EL (cell line): ENCODE measurements at regions not wholly inside any gene's neighbourhood (a gene's known extent, or its start where the extent isn't known, plus 50 kb on each side); places are given as distances from the start of the nearest gene placed in this dataset.
"Not testable (repeated sequence)": the region's sequence is repeated elsewhere in the genome, so short reads cannot be mapped to it uniquely, and the experiment has no call there.

Experiments
- DNase-seq: peaks from one replicate; pipeline ENCODE4 v3.0.0-alpha.2; 2016

DNA sequence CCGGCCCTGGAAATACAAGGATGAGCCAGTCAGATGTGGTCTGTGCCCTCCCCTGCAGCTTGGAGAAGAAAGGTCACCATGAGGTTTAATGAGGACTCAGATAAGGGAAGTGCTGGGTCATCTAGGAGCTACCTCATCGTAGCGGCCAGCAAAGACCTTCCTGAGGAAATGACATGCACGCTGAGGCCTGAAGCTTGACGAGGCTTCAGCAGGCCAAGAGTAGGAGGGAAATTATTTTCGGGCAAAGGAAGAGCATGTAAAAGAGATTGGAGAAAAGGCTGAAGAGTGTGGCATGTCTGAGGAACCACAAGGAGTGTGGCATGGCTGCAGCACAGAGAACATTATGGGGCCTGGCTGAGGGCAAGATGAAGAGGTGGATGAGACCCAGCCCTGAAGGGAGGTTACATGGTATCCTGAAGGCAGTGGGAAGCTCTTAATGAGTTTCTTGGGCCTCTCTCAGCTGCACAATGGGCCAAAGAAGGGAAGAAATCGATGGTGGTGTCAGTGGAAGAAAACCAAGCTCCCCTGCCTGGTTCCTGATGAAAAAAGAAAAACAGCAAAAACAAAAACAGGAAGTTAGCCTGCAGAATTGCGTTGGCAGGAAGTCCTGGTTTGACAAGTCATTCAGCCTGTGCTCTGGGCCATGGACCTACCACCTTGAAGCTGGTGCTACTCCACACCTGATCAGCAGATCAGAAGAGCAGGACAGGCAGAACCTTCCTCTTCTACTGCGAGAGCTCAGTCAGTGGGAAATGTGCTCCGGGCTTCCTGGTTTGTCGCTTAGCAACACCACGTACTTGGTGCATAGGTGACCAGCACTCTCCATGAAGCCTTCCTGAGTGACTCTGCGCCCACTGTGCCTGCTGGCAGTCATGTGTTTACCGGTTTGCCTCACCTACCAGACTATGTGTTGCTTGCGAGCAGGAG, 134.5 kb upstream of the KLF3 start:
- no peak for DNase-seq

DNA sequence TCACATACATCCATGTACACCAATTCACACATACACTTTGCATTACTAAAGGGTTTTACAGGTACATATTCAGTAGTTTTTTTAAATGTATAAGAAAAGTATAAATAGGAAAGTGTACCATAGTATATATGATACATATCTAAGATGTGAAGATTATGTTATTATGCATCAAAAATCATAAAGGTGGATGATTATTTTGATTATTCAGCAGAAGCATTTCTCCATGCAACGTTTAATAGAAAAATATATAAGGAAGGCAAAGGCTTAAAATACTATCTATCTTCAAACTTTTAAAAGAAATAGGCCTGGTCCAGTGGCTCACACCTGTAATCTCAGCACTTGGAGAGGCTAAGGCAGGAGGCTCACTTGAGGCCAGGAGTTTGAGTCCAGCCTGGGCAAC, 133.5 kb upstream of the KLF3 start:
- no peak for DNase-seq

DNA sequence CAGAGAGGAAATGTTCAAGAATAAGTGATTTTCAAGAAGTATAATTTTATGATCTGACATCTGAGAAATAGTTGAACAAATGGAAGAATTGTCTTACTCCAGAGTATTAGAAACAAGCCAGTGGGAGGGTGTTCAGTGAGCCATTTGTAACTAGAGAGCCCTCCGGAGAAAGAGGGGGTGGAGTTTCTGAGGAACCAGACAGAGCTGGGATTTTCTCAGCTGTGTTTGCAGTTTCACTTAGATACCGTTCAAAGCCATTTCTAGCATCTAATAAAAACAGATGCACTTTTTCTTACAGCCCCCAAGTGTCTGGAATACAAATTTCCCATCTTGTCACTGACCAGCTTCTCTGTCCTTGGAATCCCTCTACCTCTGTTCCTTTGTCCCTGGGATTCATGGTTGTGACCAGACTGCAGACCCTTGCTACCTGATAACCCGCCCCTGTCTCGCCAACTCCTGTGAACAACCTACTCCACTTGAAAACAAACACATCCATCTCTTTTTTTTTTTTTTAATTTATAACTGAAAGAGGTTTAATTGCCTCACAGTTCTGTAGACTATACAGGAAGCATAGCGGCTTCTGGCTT, 132.8 kb upstream of the KLF3 start:
- DNase-seq, result peak; percentile 2

DNA sequence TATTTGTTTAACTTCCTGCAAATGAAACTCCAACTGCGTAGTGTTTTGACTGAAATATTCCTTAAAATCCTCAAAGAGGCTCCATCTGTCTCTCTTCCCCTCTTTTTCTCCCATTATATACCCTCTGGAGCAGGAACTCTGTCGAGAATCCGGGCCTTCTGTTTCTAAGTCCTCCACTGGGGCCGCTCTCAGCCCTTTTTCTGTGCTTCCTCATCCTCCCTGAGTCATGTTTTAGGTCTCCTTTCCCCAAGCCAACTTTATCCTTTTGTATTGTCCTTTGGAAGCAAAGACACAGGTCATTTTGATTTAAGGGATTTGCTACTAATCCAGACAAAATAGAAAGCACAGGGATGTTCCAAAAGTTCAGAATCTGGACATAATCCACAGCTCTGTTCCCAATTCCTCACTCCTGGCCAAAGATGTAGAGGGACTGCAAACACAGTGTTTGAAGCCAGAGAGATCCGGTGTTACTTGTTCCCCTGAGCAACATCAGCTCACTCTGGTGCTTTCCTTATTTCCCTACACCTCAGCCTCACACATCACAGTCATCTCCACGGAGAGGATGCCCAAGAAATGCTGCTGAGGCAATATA, 131.0 kb upstream of the KLF3 start:
- no peak for DNase-seq

DNA sequence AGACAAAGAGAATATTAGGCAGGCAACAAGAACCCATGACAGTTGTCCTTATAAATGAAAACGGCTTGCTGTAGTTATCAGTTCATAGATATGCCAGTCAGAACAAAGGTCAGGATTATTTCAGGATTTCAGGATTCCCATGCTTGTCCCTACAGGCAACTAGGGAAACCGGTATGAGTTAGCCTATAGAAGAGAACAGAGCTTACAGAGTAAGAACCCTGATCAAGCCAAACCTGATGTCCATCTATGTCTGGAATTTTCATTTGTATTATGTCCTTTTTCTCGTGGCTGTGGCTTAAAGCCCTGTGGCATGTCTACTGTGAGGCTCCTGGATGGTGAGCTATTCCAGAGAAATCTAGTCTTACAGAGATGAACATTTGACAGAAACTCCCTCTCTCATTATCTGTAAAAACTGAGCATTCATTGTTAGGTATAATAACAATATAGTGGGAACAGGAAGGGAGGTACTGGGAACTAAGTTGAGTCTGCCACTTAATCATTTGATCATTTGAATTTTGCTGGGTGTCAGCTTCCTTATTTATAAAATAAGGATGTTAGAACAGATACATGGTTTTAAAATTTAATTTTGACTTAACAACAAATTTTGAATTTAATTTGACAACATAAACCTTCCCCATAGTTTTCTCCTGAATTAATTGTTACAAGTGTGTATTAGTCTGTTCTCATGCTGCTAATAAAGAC, 129.5 kb upstream of the KLF3 start:
- no peak for DNase-seq

DNA sequence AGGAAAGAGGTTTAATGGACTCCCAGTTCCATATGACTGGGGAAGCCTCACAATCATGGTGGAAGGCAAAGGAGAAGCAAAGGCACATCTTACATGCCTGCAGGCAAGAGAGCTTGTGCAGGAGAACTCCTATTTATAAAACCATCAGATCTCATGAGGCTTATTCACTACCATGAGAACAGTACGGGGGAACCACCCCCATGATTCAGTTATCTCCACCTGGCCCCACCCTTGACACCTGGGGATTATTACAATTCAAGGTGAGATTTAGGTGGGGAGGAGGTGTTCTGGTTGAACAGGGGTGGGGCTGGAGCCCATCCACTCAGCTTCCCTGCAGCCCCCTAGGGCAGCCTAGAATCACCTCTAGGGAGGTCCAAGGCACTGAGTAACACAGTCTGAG, 128.9 kb upstream of the KLF3 start:
- not testable (repeated sequence) for DNase-seq

DNA sequence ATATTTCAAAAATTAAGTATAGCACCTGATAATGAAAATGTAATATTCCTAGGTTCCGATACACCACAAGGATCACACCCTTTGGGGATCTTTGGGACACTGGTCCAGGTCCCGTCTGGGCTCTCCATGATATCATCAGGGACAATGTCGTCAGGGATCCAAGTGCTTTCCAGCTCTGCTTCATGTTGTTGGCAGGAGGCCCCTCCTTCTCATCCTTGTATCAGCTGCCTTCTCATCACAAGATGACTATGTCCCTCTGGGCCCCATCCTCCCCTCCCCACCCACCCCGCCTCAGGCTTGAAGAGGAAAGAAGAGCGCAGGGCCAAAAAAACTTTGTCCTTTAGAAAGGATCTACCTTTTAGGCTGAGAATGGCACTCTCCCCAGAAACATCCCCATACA, 128.3 kb upstream of the KLF3 start:
- no peak for DNase-seq

DNA sequence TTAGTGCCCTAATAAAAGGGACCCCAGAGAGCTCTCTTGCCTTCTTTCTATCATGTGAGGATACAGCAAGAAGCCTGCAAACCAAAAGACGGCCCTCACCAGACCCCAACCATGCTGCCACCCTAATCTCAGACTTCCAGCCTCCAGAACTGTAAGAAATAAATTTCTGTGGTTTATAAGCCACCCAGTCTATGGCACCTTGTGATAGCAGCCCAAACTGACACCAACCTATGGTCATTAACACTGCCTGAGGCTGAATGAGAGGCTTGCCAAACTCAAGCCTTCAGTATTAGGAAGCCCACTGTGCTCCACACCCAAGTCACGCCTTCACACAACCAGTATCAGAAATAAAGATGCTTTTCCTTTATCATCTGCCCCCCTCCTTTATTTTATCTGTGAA, 127.3 kb upstream of the KLF3 start:
- no peak for DNase-seq

DNA sequence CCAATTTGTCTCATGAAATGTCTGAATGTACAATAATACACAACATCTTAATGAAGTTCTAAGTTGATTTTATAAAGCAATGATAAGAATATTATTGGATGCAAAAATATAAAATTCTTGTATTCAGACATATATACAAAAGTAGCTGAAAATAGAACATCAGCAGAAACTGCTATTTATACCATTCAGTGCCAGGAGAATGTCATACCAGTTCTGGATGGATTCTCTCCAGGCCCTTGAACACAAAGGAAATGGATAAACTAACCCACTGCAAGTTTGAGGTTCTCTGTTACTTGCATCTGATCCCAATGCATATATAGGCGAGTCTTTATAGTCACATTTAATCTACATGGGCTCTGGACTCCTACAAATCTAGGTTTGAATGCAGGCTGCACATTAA, 126.3 kb upstream of the KLF3 start:
- no peak for DNase-seq

DNA sequence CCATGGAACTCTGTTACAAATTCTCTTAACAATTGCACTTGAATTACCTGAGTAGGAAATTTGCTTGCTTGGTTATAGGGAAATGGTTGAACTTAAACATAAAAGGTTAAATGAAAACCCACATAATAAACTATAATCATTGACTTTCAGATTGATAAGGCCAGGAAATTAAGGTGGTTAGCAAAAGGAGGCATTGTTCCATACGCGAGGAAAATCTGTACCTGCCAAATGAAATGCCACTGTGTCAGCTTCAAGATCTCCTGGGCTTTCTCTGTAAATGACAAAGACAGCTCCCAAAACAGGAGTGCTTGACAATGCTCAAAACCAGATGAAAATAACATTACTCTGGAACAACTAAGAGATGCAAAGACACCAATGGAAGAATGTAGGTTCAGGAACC, 125.5 kb upstream of the KLF3 start:
- no peak for DNase-seq

DNA sequence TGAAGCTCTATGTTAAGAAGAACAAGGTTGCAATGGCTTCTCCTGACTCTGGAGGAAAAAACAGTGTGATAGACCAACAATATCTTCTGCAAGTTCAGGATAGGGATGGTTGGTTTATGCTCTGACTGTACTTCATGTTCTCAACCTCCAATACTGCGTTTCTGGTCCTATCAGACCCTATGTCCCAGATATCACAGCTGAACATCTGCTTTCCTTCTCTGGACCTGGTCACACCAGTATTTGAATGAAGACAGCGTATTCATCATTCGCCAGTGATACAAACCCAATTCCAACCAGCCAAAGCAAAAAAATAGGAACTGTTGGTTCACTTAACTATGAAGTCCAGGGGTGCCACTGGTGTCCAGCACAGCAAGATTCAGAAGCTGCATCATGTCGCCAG, 124.5 kb upstream of the KLF3 start:
- no peak for DNase-seq

DNA sequence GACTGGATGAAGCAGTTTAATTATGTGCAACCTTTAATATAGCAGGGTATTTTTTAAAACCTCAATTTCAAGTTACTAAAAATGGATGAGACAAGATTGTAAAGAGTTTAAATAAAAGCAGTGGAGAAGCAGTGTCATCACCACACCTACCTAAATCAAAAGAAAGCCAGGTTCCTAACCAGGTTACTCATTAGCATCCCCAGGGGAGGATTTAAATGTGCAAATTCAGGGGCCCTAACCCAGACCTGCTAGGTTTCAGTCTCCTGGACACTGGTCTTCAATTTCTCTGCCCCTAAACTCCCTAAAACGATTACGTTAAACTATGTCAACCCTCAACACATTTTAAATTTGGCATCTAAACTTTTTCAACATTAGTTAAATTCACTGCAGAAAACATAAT, 116.9 kb upstream of the KLF3 start:
- DNase-seq, result no peak

DNA sequence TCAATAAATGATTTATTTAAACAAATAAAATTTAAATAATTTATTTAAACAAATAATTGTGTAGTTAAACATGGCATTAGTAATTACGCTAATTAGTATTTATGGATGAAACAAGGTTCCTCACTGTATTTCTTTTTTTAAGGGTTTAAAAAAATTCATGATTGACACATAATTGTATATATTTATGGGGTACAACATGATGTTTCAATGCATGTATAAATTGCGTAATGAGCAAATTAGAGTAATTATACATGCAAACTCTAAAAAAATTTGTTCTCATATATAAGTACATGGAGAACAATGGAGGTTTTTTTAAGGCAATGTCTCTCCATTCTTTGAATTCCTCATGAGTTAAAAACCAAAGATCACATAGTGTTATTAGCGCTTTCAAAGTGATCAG, 115.7 kb upstream of the KLF3 start:
- no peak for DNase-seq

DNA sequence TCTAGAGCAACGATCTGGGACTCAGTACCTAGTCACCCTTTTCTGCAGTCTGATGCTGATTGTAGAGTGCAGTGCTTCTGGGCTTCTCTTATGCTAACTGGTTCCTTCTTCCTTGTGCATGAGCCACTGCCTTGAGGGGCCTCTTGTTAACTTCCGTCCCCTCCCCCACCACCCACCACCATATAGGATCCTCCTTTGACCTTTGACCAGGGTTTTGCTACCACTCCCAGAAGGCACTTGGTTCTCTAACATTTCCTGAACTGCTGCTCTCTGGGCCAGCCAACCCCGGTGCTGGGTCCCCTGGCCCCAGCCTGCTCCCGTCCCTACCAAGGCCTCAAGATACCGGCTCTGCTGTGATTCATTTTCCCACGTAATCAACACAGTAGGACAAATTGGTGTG, 104.6 kb upstream of the KLF3 start:
- DNase-seq, result no peak

DNA sequence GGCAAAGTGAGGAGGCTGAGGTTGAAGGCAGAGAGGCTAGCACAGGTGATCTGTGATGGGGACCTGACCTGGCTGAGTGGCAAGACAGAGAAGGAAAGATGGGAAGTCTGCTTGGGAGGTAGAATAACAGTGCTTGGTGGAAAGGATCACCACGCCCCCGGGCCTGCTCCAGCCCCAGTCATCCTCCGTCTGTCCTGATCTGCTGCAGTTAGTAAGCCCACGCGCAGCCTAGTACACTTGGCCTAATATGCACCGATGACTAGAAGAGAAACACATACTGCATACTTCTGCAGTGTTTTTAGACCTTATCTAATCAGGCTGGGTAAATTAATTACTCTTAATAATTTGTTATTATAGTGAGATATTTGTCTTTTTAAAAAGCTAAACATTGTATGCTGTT, 103.7 kb upstream of the KLF3 start:
- DNase-seq, result no peak

DNA sequence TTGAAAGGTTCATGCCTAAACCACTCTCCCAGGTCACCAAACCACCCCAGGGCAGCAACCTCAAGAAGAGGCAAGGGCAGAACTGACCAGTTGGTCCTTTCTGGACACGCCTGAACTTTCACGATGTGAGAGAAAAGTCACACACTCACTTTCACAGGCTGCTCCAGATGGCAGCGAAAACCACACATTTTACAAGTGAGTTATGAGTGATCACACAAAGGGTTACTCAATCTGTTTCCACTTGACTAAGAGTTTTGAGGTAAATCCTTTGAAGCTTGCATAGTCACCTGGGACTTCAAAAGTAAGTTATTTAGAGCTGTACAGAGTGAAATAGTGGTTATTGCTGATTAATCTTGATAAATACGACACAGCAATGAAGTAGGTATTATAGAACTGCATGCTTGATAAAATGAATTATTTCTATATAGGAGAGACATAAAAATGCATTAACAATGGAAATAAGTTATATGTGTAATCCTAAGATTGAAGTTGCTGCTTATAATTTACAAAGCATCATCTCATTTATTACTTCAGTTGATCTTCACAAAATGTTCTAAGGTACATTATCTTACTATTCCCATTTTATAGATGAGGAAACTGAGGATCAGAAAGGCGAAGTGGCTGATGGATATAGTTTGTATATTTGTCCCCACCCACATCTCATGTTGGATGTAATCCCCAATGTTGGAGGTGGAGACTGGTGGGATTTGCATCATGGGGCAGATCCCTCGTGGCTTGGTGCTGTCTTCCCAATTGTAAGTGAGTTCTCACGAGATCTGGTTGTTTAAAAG, 103.0 kb upstream of the KLF3 start:
- no peak for DNase-seq

DNA sequence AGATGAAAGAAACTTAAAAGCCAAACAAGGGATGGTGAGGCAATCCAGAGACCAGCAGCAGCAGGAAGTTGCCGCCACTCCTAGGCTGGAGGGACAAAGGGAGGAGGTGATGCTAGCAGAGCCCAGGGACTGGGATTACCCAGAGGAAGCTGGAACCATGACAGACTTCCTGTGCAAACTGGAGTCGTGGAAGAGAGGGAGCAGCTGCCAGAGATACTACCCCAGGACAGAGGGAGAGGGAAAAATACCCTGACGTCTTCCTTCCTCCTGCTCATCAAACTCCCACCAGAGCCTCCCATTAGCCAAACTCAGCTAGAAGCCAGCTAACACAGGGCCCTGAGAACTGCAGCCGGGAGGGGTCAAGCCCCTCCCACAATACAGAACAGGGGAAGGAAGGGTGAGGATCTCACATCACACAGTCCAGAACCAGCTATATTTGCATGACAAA, 101.2 kb upstream of the KLF3 start:
- peak; percentile 8 for DNase-seq

DNA sequence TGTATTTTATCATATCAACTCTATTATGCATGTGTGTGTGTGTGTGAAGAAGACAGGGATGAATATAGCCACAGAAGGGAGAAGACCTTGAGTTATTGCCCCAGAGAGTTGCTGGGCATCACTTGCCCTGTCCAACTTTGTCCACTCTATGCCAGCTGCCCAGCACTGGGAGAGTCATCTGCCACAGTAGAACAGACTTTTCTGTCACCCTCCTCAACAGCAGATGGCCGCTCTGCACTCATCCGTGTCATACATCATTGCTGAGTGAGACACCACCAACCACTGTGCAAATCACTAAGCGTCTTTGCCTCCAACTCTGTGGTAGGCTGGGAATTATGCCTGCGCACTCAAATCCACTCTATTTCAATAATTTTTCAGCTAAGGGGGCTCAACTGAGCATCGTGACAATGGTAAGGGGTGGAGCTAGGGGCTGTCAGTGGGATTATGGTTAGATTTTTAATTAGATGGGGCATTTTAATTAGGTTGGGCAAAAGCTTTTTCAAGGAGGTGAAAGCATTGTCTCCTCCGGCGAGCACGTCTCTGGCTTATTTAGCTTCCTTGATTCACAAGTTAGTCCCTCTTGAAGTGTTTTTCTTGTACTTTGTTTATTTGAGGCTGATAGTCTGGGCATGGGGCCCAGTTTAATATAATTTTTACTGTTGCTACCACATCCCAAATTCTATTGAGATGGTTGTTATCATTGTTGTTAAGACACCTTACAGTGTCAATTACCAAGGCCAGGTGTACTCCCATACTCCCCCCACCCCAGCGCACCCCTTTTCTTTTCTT, 100.1 kb upstream of the KLF3 start:
- no peak for DNase-seq

DNA sequence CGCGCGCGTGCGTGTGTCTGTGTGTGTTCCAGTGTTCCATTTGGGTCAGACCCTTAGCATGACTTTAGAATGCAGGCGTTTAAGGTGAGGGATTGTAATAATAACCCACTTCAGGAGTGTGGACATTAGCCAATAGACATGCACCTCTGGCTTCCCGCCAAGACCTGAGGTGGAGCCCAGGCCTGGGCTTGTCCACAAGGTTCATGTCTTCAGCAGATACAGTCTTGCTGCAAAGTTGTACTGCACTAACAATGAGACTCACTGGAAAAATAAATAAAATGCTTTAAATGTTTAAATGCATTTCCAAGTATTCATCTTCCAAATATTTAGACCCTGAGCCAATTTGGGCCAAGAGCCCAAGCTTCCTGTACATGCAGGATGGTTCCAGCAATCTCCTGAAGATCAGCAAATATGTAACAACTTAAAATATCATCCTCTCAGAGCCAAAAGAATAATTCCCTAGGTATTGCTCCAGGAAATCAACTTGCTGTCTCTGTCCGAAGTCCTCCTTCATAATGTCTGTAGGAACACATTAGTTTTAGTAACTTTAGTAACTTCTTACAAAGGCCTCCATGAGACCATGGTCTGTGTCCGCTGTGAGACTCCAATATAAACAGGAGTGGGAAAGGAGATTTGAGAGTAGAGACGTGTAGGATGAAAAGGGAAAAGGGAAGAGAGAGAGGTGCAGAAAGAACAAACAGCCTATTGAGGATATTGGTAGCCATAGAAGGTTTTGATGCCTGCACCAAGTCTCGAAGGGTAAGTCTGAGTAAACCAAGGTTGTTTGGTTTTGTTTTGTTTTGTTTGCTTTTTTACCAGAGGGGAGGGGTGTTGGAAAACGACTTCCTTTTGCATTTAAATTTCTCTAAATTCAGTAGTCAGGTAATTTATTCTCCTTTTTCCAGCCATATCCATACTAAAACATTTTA, 98.5 kb upstream of the KLF3 start:
- peak; percentile 52 for DNase-seq

DNA sequence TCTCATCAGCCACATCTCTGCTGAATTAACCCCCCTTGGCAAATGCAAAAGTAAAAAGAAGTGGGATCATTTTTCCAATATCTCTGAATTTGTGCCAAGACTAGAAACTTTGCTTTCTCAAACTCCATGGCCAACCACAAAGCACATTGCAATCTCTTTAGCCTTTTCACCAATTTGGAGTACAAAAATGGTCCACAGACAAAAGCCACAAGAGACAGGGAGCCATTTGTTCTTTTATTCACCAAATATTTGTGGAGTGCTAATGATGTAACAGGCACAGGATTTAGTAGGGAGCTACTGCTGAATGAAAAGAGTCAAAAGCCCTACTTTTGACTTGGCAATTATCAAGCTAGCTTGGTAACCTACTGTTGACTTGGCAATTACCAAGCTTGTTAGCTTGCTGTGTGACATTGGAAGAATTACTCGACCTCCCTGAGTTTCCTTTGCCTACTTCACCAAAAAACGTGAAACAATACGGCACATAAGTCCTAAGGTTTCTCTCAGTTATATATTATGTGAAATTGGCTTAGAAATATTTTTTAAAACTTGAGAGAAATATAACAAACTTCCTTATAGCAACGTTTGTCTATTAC, 97.1 kb upstream of the KLF3 start:
- DNase-seq, result no peak
